ENCODE measurements at regions not wholly inside any gene's neighbourhood (a gene's known extent, or its start where the extent isn't known, plus 50 kb on each side); places are given as distances from the start of the nearest gene placed in this dataset.
"Not testable (repeated sequence)": the region's sequence is repeated elsewhere in the genome, so short reads cannot be mapped to it uniquely, and the experiment has no call there.

GRCh38 chr6:82525775-82526495 is 162.3 kb downstream of the TPBG start:
- no peaks in the 10 kb centered on the region for H3K27me3 Mint-ChIP-seq (ENCODE audit: low read depth)
- no peak overlapping the region for H3K4me3 Mint-ChIP-seq
- H3K36me3 Mint-ChIP-seq (ENCODE audit: low read depth) = no peaks in the 10 kb centered on the region
- H3K27ac Mint-ChIP-seq = no peak overlapping the region
- H3K4me1 Mint-ChIP-seq (ENCODE audit: low read depth) = no peaks in the 10 kb centered on the region
- DNase-seq (ENCODE audit: low spot score) = no peak
- H3K9me3 Mint-ChIP-seq = no peaks in the 10 kb centered on the region

GRCh38 chr6:82529960-82530460 is 166.4 kb downstream of the TPBG start:
- H3K27ac Mint-ChIP-seq; H3K27me3 Mint-ChIP-seq (ENCODE audit: low read depth); H3K4me3 Mint-ChIP-seq; H3K36me3 Mint-ChIP-seq (ENCODE audit: low read depth); H3K9me3 Mint-ChIP-seq; DNase-seq (ENCODE audit: low spot score); H3K4me1 Mint-ChIP-seq (ENCODE audit: low read depth): not testable (repeated sequence)

GRCh38 chr6:82534876-82535275 is 171.3 kb downstream of the TPBG start:
- Mint-ChIP-seq H3K9me3 (no peaks in the 10 kb centered on the region), H3K4me3 (no peak overlapping the region), H3K27me3 (ENCODE audit: low read depth) (no peaks in the 10 kb centered on the region), H3K4me1 (ENCODE audit: low read depth) (no peaks in the 10 kb centered on the region), H3K27ac (no peak overlapping the region), H3K36me3 (ENCODE audit: low read depth) (no peaks in the 10 kb centered on the region)
- no peak for DNase-seq (ENCODE audit: low spot score)

GRCh38 chr6:82549480-82549879 is 185.9 kb downstream of the TPBG start:
- H3K36me3 Mint-ChIP-seq (ENCODE audit: low read depth); H3K27ac Mint-ChIP-seq; H3K4me1 Mint-ChIP-seq (ENCODE audit: low read depth); H3K4me3 Mint-ChIP-seq; H3K27me3 Mint-ChIP-seq (ENCODE audit: low read depth); DNase-seq (ENCODE audit: low spot score): not testable (repeated sequence)
- H3K9me3 Mint-ChIP-seq = peaks cover 16% of the 10 kb centered on the region

- not testable (repeated sequence) for H3K27me3 Mint-ChIP-seq (ENCODE audit: low read depth); DNase-seq (ENCODE audit: low spot score); H3K27ac Mint-ChIP-seq; H3K36me3 Mint-ChIP-seq (ENCODE audit: low read depth); H3K4me1 Mint-ChIP-seq (ENCODE audit: low read depth); H3K4me3 Mint-ChIP-seq; H3K9me3 Mint-ChIP-seq
These were observed 187.7 kb downstream of the TPBG start for GRCh38 chr6:82551311-82551710.

- no peaks in the 10 kb centered on the region for H3K36me3 Mint-ChIP-seq (ENCODE audit: low read depth)
- no peaks in the 10 kb centered on the region for H3K4me1 Mint-ChIP-seq (ENCODE audit: low read depth)
- no peak overlapping the region for H3K4me3 Mint-ChIP-seq
These were observed 188.2 kb downstream of the TPBG start for GRCh38 chr6:82551831-82552230.

GRCh38 chr6:82553863-82554531 is 190.4 kb downstream of the TPBG start:
- H3K9me3 Mint-ChIP-seq = peaks cover 10% of the 10 kb centered on the region
- H3K4me3 Mint-ChIP-seq = no peak overlapping the region
- no peak overlapping the region for H3K27ac Mint-ChIP-seq
- no peaks in the 10 kb centered on the region for H3K27me3 Mint-ChIP-seq (ENCODE audit: low read depth)
- DNase-seq (ENCODE audit: low spot score) = no peak
- no peaks in the 10 kb centered on the region for H3K36me3 Mint-ChIP-seq (ENCODE audit: low read depth)
- no peaks in the 10 kb centered on the region for H3K4me1 Mint-ChIP-seq (ENCODE audit: low read depth)

More at GRCh38 chr6:82551831-82552230, 188.2 kb downstream of the TPBG start:
- H3K9me3 Mint-ChIP-seq = peaks cover 10% of the 10 kb centered on the region
- no peaks in the 10 kb centered on the region for H3K27me3 Mint-ChIP-seq (ENCODE audit: low read depth)
- no peak for DNase-seq (ENCODE audit: low spot score)
- H3K27ac Mint-ChIP-seq = no peak overlapping the region

GRCh38 chr6:82554666-82555065 is 191.0 kb downstream of the TPBG start:
- Mint-ChIP-seq H3K27me3 (ENCODE audit: low read depth) (no peaks in the 10 kb centered on the region), H3K9me3 (peaks cover 10% of the 10 kb centered on the region), H3K4me1 (ENCODE audit: low read depth) (no peaks in the 10 kb centered on the region)

GRCh38 chr6:82555801-82556200 is 192.2 kb downstream of the TPBG start:
- H3K4me3 Mint-ChIP-seq = no peak overlapping the region
- H3K27me3 Mint-ChIP-seq (ENCODE audit: low read depth) = no peaks in the 10 kb centered on the region
- H3K4me1 Mint-ChIP-seq (ENCODE audit: low read depth) = no peaks in the 10 kb centered on the region
- no peak for DNase-seq (ENCODE audit: low spot score)
- H3K27ac Mint-ChIP-seq = no peak overlapping the region
- no peaks in the 10 kb centered on the region for H3K36me3 Mint-ChIP-seq (ENCODE audit: low read depth)
- H3K9me3 Mint-ChIP-seq = peaks cover 3% of the 10 kb centered on the region

More at GRCh38 chr6:82554666-82555065, 191.0 kb downstream of the TPBG start:
- Mint-ChIP-seq H3K27ac (no peak overlapping the region), H3K4me3 (no peak overlapping the region), H3K36me3 (ENCODE audit: low read depth) (no peaks in the 10 kb centered on the region)
- no peak for DNase-seq (ENCODE audit: low spot score)

- H3K4me1 Mint-ChIP-seq (ENCODE audit: low read depth); H3K36me3 Mint-ChIP-seq (ENCODE audit: low read depth); H3K27ac Mint-ChIP-seq; H3K27me3 Mint-ChIP-seq (ENCODE audit: low read depth); DNase-seq (ENCODE audit: low spot score); H3K4me3 Mint-ChIP-seq; H3K9me3 Mint-ChIP-seq: not testable (repeated sequence)
These were observed 194.9 kb downstream of the TPBG start for GRCh38 chr6:82558531-82558930.

GRCh38 chr6:82567621-82568020 is 204.0 kb downstream of the TPBG start:
- H3K27me3 Mint-ChIP-seq (ENCODE audit: low read depth) = no peaks in the 10 kb centered on the region
- H3K4me1 Mint-ChIP-seq (ENCODE audit: low read depth) = no peaks in the 10 kb centered on the region
- no peaks in the 10 kb centered on the region for H3K36me3 Mint-ChIP-seq (ENCODE audit: low read depth)
- DNase-seq (ENCODE audit: low spot score) = no peak
- H3K9me3 Mint-ChIP-seq = no peaks in the 10 kb centered on the region
- H3K4me3 Mint-ChIP-seq = no peak overlapping the region
- no peak overlapping the region for H3K27ac Mint-ChIP-seq

- Mint-ChIP-seq H3K36me3 (ENCODE audit: low read depth) (no peaks in the 10 kb centered on the region), H3K27me3 (ENCODE audit: low read depth) (no peaks in the 10 kb centered on the region), H3K4me3 (no peak overlapping the region), H3K9me3 (no peaks in the 10 kb centered on the region), H3K27ac (no peak overlapping the region), H3K4me1 (ENCODE audit: low read depth) (no peaks in the 10 kb centered on the region)
- DNase-seq (ENCODE audit: low spot score) = no peak
These were observed 204.8 kb downstream of the TPBG start for GRCh38 chr6:82568290-82568993.

- H3K9me3 Mint-ChIP-seq = no peaks in the 10 kb centered on the region
- no peaks in the 10 kb centered on the region for H3K27me3 Mint-ChIP-seq (ENCODE audit: low read depth)
- no peaks in the 10 kb centered on the region for H3K36me3 Mint-ChIP-seq (ENCODE audit: low read depth)
- DNase-seq (ENCODE audit: low spot score) = no peak
- H3K4me3 Mint-ChIP-seq = no peak overlapping the region
- no peaks in the 10 kb centered on the region for H3K4me1 Mint-ChIP-seq (ENCODE audit: low read depth)
- no peak overlapping the region for H3K27ac Mint-ChIP-seq
These were observed 205.4 kb downstream of the TPBG start for GRCh38 chr6:82569022-82569421.

- Mint-ChIP-seq H3K27me3 (ENCODE audit: low read depth) (no peaks in the 10 kb centered on the region), H3K9me3 (no peaks in the 10 kb centered on the region), H3K4me1 (ENCODE audit: low read depth) (no peaks in the 10 kb centered on the region), H3K4me3 (no peak overlapping the region), H3K27ac (no peak overlapping the region), H3K36me3 (ENCODE audit: low read depth) (no peaks in the 10 kb centered on the region)
- DNase-seq (ENCODE audit: low spot score) = no peak
These were observed 206.5 kb downstream of the TPBG start for GRCh38 chr6:82570083-82570482.
